GM19043 (cell line): ENCODE measurements at regions not wholly inside any gene's neighbourhood (a gene's known extent, or its start where the extent isn't known, plus 50 kb on each side); places are given as distances from the start of the nearest gene placed in this dataset.
"Not testable (repeated sequence)": the region's sequence is repeated elsewhere in the genome, so short reads cannot be mapped to it uniquely, and the experiment has no call there.

ENCODE experiments used
- ATAC-seq: cut with Tn5 transposase; IDR thresholded peaks from one replicate; pipeline ENCODE4 v1.9.1; 2021; ENCODE audit warnings: low read depth; ENCODE audit not compliant: unreplicated experiment

GRCh38 chrX:110511238-110511637, 152.6 kb downstream of the RTL9 start:
- no peak for ATAC-seq

GRCh38 chrX:110512341-110512740, 153.7 kb downstream of the RTL9 start:
- ATAC-seq, result no peak

DNA sequence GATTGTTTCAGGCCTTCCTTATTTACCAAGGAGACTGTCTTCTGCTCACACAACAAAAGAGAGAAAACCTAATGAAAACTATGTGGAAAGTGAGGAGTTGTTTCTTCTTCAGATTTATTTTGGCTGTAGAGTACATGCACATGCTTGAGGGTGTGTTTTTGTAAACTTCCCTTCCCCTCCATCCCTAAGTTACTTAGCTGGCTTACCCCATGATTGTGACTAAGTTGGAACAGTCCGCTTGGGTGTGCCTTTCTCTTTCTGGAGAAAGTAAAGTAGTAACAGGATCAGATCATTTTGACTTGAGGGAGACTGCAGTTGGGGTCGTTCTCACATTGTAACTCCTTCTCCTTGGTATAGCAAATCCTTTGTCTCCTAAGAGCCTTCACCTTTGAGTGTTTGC, 155.9 kb downstream of the RTL9 start:
- ATAC-seq, result no peak

DNA sequence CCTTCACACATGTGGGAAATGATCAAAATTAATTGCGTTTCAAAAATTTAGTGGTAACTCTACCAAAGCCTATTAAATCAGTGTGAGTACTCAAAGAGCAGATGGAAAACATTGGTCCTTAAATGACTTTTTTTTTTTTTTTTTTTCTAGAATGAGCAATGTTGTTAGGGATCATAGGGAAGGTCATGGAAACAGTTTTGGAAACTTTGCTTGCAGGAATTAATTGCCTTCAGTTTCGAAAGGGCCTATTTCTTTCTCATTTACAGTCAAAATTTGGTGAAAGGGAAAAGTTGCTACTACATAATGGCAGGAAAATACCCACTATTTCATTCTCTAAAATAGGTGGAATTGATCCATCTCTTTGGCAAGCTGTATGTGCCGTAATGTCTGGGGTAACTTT, 160.9 kb downstream of the RTL9 start:
- no peak for ATAC-seq

DNA sequence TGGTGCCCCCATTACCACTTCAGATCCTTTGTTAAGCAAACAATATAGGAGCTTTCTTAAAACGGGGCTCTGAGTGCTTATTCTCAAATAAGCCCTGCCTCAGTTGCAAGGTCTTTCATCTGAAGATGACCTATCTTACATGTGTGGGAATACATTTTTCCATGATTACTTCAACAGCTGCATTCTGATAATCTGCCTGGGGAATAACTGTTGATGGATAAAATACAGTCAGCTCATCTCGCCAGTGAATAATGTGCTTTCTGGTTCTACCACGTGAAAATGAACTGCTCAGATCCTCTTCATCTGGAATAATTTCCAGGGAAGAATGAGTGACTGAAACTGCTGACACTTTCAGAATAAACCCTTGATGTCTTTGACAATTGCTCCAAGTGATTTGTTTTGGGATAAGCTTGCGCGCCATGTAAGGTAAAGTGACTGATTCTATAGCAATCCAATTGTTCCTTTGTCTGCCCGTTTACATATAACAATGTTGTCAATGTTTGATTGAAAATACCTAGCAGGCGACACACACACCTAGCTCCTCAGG, 161.3 kb downstream of the RTL9 start:
- ATAC-seq, result no peak

GRCh38 chrX:110520652-110521051, 162.0 kb downstream of the RTL9 start:
- ATAC-seq, result not testable (repeated sequence)

DNA sequence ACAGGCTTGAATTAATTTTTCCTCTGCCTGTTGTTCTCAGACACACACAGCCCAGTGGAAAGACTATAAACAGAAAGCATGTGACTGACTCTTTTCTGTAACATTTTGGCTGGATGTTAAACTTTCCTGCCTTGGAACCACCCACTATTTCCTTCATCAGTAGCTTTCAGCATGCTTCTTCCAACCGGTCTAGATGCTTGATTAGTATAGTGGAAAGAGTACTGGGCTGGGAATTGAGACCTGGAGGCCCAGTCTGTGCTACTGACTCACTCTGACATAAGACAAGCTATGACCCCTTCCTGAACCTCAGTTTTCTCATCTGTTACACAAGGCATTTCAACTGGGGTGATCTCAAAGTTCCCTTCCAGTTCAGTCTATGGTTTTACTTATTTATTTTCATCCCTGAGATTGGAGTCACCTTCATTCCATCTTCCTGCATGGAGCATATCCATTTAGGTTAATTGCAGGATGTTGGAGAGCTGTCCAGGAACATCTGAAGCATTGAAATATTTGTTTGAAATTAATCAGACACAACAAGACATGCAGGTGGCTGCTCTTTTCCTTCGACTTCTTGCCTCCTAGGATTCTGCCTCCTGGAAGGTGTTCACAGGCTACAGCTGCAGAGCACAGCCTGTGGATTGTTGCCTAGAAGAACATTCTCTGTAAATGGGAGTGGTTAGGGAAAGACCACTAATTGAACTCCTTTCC, 173.4 kb downstream of the RTL9 start:
- no peak for ATAC-seq

DNA sequence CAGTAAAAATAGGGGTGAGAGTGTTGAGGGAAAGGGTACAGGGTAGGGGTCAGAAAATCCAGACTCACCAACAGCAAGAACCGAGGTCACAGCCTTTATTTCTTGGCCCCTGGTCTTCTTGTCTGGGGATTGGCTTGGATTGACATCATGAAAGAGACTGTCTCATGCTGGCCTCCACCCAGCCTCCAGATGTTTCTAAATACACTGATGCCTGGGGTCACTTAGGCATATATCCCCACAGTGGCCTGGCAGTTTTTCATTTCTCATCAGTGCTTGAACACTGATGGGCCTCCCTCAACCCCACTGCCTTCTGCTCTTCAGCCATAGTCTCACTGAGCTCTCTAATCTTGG, 173.9 kb downstream of the RTL9 start:
- no peak for ATAC-seq

DNA sequence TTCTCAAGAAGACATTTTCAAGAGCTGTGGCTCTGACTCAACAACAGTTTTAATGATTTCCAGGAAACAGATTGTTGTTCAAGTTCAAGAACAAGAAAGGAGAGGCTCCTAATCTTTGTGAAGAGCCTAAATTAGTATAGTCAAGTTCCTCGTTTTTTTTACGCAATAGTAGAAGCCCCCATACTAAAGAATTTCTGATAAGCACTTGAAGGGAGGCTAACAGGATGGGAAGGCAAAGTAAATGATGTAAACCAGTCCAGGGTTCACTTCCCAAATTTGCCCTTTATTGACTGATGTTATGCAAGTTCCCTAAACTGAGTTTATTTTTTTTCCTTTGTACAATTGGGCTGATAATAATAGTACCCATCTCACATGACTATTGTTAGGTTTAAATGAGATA, 178.2 kb downstream of the RTL9 start:
- no peak for ATAC-seq

- ATAC-seq, result no peak
These were observed 182.6 kb downstream of the RTL9 start for GRCh38 chrX:110541266-110541665.

DNA sequence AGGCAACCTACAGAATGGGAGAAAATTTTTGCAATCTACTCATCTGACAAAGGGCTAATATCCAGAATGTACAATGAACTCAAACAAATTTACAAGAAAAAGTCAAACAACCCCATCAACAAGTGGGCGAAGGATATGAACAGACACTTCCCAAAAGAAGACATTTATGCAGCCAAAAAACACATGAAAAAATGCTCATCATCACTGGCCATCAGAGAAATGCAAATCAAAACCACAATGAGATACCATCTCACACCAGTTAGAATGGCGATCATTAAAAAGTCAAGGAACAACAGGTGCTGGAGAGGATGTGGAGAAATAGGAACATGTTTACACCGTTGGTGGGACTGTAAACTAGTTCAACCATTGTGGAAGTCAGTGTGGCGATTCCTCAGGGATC, 192.2 kb downstream of the RTL9 start:
- not testable (repeated sequence) for ATAC-seq

GRCh38 chrX:110557864-110558263, 199.2 kb downstream of the RTL9 start:
- no peak for ATAC-seq

- ATAC-seq, result no peak
These were observed 199.8 kb downstream of the RTL9 start for GRCh38 chrX:110558406-110558805.

GRCh38 chrX:110561034-110561433, 202.4 kb downstream of the RTL9 start:
- no peak for ATAC-seq

DNA sequence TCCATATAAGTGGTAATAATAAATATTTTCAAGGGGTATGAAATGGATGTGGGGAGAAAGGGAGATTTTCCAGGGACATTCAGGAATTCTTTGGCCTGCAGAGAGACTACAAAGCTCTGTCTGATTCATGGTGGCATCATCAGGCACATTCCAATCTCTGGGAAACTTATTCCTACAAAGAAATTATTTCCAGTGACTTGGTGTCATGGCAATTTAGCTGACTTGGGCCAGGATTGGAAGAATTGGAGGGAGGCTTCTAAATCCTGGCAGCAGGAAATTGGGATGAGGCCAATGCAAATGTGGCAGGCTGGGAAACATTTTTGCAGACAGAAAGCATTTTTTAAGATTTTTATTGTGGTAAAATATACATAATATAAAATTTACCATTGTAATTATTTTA, 204.6 kb downstream of the RTL9 start:
- ATAC-seq, result no peak

- no peak for ATAC-seq
These were observed 209.8 kb downstream of the RTL9 start for GRCh38 chrX:110568441-110568840.

DNA sequence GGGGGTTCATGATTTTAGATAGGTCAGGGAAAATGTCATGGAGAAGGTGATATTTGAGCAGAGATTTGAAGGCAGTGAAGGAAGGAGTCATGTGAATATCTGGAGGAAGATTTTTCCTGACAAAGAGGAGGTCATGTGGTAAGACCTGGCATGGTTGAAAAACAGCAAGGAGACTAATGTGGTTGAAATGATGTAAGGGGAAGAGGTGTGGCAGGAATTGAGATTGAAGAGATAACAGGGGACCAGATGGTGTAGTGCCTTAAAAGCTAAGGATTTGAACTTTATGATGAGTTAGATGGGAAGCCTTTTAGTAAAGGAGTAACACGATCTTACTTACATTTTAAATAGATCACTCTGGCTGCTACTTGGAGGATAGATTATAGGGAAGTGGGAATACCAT, 210.9 kb downstream of the RTL9 start:
- no peak for ATAC-seq

- ATAC-seq, result no peak
These were observed 217.3 kb downstream of the CHRDL1 start for GRCh38 chrX:110578270-110578669.

- no peak for ATAC-seq
These were observed 211.5 kb downstream of the CHRDL1 start for GRCh38 chrX:110584083-110584482.

- no peak for ATAC-seq
These were observed 207.5 kb downstream of the CHRDL1 start for GRCh38 chrX:110588164-110588563.

GRCh38 chrX:110588853-110589252, 206.8 kb downstream of the CHRDL1 start:
- no peak for ATAC-seq

DNA sequence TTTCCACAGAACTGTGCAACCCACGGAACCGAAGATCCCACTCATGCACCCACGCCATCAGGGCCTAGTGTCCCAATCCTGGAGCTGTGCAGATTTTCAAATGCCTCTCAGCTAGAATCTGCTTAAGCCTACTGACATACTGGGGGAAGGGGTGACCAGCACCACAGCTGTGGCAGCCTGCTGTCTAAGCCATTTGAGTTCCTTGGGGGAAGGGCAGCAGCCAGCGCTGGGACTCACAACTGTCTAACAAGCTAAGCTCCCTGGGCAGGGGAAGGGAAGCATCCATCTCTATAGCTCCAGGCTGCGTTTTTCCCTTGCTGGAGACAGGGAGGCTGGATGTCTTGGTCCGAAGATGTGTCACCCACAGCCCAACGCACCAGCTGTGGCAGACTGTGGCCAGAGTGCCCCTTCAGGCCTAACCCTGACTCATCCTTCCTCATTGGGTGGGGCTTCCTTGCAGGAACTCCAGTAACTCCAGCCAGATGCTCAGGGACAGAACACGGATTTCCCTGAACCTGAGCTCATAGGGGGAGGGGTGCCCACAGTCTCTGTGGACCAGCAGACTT, 194.8 kb downstream of the CHRDL1 start:
- ATAC-seq, result no peak
